ENCODE measurements at regions not wholly inside any gene's neighbourhood (a gene's known extent, or its start where the extent isn't known, plus 50 kb on each side); places are given as distances from the start of the nearest gene placed in this dataset.

DNA sequence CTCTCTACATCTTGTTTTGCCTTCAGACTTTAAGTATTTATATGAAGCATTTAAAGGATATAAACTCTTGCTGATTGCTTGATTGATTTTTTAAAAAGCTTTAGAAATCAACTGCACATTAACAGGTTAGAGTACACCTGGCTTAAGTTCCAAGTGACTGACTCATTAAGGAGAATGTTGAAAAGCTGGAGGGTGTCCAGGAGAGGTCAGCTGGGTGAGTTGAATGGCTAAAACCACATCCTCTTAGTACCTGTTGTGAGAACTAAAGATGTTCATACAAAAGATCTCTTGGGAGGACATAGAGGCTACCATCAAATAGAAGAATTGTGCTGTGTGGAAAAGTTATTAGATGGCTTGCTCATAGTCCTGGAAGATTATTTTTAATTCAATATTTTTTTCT lies 206.8 kb downstream of the TXNL1 start:
- TF ChIP-seq, protein P1, sequence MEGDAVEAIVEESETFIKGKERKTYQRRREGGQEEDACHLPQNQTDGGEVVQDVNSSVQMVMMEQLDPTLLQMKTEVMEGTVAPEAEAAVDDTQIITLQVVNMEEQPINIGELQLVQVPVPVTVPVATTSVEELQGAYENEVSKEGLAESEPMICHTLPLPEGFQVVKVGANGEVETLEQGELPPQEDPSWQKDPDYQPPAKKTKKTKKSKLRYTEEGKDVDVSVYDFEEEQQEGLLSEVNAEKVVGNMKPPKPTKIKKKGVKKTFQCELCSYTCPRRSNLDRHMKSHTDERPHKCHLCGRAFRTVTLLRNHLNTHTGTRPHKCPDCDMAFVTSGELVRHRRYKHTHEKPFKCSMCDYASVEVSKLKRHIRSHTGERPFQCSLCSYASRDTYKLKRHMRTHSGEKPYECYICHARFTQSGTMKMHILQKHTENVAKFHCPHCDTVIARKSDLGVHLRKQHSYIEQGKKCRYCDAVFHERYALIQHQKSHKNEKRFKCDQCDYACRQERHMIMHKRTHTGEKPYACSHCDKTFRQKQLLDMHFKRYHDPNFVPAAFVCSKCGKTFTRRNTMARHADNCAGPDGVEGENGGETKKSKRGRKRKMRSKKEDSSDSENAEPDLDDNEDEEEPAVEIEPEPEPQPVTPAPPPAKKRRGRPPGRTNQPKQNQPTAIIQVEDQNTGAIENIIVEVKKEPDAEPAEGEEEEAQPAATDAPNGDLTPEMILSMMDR (IDR thresholded peaks at IDR 0.05; ENCODE audit: insufficient read depth, low read length, poor library complexity, severe bottlenecking): no peak
- no peak for TF ChIP-seq EZH2phosphoT487 (conservative IDR thresholded peaks at IDR 0.05; ENCODE audit: low read length)

Data from SU-DHL-6 (cell line).